HG02623 (cell line): ENCODE measurements at regions not wholly inside any gene's neighbourhood (a gene's known extent, or its start where the extent isn't known, plus 50 kb on each side); places are given as distances from the start of the nearest gene placed in this dataset.
A peak's percentile ranks its signal among the peaks of the same experiment; 100 is the strongest.
"Not testable (repeated sequence)": the region's sequence is repeated elsewhere in the genome, so short reads cannot be mapped to it uniquely, and the experiment has no call there.

Experiments used
- ATAC-seq: cut with Tn5 transposase; IDR thresholded peaks from one replicate; pipeline ENCODE4 v1.9.1; 2021; ENCODE audit warnings: moderate library complexity; ENCODE audit not compliant: unreplicated experiment

DNA sequence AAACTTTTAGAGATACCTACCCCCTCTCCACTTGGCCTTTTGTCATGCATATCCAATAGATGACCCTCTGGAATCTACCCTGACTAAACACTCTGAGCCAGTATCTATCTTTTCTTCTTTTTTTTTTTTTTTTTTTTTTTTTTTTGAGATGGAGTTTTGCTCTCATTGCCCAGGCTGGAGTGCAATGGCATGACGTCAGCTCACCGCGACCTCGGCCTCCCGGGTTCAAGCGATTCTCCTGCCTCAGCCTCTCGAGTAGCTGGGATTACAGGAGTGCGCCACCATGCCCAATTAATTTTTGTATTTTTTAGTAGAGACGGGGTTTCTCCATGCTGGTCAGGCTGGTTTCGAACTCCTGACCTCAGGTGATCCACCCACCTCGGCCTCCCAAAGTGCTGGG is 50.8 kb upstream of the GRIN2B start:
- not testable (repeated sequence) for ATAC-seq

DNA sequence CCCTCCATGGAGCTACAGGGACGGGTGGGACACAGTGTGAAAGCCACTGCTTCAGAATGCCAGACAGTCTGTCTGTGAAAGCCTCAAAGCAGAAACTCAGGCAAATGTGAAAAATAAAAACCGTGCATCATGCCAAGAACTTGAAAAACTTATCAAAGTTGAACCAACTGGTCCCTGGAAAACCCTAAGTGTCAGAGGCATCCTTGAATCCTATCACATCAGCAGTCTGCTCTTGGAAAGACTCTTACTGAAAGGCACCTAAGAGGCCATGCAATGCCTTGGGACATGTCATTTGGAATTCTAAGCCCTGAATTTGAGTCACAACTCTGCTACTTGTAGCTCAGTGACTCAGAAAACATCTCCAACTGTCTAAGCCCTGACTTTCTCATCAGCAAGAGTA is 62.4 kb upstream of the GRIN2B start:
- ATAC-seq = no peak

DNA sequence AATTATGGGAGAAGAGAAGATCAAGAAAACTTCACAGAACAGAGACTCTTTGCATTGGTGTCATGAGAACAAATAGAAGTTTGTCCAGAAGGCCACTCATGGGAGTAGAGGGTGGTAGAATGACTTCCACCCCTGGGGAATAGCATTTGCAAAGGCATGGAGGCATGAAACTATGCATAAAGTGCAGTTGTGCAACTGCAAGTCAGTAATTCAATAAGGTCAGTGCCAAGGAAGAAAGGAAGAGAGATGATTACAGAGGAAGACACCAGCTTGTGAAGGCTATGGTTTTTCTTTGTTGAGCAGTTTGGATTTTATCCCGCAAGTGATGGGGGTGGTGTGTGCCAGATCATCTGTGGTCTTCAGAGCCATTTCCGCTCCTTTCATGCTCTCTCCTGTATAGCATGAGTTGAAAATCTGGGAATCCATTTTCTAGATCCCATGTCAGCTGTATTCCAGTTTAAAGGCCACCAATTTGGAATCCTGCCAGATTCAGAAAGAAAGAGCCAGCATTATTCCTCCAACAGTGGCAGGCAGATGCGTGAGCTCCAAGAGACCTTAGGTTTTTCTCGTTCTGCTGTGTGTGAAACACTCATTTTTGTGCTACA is 67.6 kb upstream of the GRIN2B start:
- no peak for ATAC-seq

DNA sequence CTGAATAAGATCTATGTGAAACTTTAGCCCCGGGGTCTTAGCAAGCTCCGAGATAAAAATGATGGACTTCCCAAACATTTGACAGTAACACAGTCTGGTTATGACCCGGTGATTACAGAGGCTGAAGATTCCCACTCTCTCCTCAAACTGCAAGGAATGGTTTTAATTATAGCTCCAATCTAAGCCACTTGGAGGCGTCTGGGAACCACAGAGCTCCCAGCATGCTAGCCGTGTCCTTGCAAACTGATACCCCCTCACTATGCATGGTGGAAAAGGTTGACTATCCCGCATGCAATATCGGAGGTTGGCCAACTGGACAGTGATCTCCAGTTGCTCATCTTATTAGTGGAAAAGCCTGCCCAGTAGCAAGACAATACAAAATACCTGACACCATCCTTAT is 76.5 kb upstream of the GRIN2B start:
- ATAC-seq = no peak

DNA sequence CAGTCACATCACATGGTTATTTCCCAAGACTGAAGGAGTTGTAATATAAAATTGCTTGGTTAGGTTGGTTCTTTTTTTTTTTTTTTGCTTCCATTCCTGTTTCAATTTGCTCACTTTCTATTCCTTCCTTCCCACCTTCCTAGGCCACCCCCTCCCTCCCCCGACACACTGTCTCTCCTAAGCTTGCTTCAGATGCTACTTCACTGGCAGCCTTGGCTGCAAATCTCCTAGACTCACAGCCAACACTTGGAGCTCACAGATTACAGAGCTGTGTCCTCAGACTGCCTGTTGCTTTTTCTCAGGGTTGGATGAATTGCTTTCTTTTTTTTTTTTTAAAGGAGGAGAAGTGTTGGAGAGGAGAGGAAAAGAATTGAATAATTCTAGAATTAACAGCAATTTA is 77.3 kb upstream of the GRIN2B start:
- ATAC-seq = no peak

DNA sequence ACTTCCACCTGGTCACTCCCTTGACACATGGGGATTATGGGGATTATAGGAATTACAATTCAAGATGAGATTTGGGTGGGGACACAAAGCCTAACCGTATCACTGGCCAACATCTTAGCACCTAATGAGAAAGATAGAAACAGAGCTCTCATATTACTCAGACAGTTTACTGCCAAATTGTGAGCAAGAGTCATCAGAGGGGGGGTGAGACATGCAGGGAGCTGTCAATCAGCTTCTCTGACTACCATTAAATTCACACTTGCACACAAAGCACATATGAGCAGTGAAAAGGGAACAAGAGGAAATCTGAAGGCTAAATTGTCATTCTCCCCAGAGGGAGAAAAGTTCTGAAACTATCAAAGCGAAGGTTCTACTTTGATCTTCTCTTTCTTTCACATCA is 78.1 kb upstream of the GRIN2B start:
- no peak for ATAC-seq

DNA sequence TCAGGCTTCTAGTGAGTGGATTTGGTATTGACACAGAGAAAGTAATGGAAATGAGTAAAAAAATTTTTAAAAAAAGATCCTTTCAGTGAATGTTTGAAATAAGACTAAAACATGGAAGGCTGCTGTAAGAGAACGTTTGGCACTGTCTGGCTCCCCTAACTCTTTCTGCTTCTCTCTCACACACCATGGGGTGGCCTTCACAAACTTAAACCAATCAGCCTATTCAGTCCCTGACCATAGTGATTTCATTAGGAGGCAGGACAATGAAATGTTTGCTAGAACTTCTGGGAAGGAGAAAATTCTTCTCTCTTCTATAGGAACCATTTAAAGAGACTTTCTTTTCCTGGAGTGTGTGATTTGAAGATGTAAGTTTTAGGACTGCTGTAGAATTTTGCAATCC is 84.2 kb upstream of the GRIN2B start:
- ATAC-seq = no peak

DNA sequence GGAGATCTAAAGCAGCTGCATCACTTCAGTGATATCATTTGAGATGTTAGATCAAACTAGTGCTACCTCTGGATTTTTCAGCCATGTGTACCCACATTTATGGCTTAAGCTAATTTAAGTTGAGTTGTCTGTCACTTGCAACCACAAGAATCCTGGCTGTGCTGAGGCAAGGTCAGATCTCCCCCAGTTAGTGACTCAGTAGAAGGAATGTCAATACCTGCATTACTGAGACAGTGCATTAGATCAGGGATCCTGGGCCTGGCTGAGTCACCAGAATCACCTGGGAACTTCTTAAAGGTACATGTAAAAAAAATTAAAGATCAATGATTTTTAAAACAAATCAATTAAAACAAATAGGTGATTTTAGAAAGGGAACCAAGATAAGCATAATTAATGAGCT is 84.6 kb upstream of the GRIN2B start:
- no peak for ATAC-seq

DNA sequence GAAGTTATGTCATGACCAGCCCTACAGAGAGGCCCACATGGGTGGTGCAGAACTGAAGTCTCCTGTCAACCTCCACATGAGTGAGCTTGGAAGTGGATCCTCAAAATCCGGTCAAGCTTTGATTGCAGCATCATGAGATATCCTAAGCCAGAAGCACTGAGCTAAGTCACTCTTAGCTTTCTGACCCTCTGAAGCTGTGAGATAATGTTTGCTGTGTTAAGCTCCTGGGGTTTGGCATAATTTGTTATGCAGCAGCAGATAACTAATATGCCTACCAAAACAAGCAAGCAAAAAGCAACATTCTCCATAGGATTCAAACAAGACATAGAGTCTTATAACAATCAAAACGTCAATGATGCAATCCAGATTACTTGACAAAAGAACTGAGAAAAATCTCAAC is 87.6 kb upstream of the GRIN2B start:
- no peak for ATAC-seq

DNA sequence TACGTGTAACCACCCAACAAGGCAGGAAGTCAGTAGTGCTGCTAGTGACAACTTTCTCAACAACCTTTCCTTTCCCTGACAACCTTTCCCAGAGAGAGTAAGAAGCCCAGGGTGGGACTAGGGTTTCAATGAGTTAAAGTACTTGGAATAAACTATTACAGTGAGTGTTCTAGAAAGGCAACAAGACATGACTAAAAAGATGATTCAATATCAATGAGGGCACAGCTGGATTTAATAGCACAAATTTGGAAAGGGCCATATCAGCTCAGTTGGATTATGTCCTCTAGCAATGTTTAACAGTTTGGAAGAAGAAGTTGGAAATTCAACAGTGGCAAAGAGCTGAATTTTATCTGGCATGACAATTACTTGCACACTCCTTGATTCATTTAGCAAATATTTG is 90.4 kb upstream of the GRIN2B start:
- ATAC-seq = no peak

DNA sequence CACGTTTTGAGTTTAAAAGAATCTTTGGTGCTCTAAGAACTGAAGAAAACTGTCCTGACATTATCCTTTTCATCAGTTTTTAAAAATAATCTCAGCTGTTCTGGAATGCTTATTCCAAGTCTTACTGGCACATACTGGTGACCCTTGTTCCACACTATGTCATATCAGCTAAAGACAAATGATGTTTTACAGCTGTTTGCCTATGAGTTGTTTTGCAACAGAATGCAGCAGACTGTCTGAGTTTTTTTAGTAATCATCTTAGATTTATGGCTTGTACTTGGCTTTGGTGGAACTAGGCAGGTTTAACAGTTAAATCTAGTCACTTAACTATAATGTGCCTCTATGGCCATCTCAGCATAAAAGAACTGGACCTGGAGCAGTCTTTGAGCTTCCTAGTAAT is 91.6 kb upstream of the GRIN2B start:
- ATAC-seq = no peak

DNA sequence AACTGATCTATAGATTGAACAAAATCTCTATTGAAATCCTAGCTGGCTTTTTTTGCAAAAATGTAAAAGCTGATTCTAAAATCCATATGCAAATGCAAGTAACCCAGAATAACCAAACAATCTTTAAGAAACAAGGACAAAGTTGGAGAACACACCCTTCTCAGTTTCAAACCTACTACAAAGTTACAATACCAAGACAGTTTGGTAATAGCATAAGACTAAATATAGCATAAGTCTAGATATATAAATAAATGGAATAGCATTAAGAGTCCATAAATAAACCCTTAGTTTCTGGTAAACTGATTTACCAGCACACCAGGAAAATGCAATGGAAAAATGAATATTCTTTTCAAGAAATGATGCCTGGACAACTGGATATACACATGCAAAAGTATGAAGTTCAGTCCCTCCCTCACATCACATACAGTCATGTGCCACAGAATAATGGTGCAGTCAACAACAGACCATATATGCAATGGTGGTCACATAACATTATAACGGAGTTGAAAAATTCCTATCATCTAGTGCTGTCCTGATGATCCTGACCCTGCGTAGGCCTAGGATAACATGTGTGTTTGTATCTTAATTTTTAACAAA is 94.5 kb upstream of the GRIN2B start:
- ATAC-seq = no peak

DNA sequence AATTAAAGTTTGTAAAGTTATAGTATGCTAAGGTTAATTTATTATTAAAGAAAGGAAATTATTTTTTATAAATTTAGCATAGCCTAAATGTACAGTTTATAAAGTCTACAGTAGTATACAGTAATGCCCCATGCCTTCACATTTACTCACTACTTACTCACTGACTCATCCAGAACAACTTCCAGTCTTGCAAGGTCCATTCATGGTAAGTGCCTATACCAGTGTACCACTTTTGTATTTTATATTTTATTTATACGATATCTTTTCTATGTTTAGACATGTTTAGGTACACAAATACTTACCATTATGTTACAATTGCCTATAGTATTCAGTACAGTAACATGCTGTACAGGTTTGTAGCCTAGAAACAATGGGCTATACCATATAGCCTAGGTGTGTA is 95.1 kb upstream of the GRIN2B start:
- no peak for ATAC-seq

DNA sequence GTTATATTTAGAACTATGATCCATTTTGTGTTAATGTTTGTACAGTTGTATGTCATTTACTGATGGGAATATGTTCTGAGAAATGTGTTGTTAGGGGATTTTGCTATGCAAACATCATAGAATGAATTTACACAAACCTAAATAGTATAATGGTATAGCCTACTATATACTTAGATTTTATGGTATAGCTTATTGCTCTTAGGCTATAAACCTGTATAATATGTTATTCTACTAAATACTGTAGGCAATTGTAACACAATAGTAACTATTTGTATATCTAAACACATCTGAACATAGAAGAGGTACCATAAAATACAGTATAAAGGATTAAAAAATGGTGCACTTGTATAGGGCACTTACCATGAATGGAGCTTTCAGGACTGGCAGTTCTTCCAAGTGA is 105.4 kb upstream of the GRIN2B start:
- ATAC-seq = no peak

DNA sequence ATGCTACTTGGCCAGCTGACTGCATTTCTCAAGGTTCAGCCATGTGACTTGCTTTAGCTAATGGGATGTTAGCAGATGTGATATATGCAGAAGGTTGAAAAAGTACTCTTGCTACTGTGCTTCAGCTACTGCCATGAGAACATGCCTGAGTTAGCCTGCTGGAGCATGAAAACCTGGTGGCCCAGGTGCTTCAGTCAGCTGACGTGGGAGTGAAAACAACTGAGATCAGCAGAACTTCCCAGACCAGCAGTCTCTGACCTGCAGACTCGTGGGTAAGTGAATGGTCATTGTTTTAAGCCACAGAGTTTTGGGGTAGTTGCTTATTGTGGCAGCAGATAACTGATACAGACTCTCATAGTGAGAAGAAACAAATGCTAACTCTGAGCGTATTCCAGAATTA is 118.6 kb upstream of the GRIN2B start:
- ATAC-seq = no peak

DNA sequence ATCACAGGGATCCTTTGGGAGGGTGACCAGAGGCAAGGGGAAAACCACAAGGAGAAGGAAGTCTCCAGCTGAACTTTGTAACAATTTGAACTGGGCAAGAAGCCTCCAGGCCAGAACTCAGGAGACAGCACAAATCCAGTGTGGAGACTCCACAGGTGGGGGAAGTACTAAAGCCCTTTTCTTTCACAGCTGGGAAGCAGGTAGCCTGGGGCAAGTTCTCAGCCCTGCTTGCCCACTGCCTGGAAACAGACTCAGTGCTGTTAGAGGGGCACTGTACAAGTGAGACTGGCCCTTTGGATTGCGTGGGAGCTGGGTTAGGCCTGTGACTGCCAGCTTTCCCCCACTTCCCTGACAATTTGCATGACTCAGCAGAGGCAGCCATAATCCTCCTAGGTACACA is 120.2 kb upstream of the GRIN2B start:
- not testable (repeated sequence) for ATAC-seq

DNA sequence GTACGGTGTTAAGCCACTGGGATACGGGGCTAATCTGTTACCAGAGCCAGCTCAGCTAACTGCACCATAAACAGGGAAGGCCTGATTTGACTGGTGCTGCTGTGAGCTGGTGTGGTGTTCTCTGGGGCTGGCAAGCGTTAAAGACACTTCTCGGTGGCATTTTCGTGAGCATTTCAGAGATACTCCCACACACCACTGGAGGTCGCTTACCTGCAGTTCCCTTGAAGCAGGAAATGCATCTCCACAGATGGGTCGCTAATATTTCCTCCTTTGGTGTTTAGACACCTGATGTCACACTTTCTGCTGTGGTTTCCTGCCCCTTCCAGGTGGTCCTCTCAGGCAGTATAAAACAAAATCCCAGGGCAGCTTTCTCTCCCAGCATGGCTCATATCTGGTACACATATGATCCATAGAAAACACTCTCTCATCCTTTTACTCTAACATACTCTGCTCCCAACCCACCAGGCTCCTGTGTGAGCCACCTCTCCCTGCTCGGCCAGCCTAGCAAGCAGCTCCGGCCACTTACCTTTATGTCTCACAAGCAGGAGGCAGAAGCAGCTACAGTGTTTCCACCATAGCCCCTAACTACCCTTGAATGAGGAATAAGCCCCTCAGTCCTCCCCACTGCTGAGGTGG is 129.9 kb upstream of the GRIN2B start:
- ATAC-seq = peak; percentile 96

DNA sequence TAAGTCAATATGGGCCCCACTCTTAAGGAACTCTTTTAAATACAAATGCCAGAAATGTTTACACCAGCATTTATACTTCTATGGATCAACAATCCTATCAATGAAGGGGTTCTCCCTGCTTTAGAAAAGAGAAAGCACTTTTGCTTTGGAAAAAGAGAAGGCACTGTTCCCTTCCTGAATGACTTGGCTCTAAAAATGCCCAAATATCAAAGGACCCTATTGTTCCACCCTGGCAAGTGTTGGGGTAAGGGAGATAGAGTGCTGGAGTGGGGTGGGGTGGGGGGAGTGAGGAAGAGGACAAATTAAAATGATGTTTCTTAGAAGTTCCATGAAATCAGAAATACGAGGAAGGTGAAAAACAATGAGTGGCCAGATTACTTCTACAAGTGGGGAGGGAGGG is 131.6 kb upstream of the GRIN2B start:
- no peak for ATAC-seq

DNA sequence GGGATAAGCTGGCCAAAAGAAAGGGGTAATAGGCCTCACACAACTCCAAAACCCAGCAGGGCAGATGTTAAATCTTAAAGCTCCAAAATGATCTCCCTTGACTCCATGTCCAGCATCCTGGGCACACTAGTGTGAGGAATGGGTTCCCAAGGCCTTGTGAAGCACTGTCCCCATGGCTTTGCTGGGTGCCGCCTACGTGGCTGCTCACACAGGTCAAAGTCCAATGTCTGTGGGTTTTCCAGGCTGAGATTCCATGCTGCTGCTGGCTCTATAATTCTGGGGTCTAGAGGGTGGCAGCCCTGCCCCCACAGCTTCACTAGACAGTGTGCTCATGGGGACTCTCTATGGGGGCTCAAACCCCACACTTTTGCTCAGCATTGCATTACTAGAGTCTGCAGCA is 145.3 kb upstream of the GRIN2B start:
- ATAC-seq = no peak

DNA sequence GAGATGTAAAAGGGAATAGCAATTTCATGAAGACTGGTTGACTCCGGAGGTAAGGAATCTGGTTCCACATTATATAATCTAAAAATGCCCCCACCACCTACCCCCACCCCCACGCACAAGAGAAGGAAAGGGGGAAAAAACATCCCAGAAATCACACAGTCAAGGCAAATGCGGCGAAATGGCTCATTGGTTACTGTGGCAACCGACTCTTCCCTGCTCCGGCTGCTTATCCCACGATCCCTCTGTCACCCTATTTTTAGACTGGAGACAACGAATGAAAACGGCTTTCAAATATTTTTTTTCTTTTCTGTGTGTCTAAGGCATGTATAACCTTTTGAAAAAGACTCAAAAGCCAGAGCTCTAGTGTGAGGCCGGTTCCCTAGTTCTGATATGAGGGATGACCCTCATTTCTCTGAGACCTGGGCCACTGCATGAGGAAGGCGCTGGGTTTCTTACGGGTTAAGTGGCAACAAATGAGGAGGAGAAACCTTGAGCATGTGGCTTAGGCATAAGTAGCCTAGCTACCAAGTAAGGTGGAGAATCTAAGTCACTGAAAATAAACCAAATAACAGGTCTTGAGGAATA is 148.3 kb upstream of the GRIN2B start:
- no peak for ATAC-seq

DNA sequence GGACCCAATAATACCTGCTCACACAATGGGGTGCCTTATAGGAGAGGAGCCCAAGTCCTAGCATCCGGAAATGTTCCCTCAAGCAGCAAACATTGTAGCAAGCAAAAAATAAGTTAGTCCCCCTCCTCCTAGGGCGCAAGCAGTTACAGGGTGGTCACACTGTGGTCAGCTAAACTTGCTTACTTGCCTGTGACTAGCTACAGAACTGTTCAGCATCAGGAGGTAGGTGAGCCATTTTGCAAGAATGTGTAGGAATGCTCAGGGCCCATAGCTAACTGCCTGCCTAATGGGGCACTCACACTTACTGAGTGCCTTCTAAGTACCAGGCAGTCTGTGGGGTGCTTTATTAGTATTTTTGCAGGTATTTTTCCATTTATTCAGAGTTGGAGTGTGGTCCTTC is 154.6 kb upstream of the GRIN2B start:
- ATAC-seq = no peak

DNA sequence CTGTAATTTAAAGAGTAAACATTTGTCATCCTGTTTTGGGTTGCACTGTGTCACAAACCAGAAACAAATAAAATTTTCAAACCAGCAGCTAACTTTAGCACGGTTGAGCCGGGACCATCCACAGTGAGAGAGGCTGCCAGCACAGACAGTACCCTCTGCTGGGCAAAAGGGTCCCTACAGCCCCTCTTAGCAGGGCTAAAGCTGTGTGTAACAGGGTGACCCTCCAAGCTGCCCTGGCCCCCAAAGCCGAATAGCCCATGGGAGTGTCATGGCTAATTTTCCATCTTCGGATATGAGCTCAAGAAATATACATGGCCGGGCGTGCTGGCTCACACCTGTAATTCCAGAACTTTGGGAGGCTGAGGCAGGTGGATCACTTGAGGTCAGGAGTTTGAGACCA is 157.1 kb upstream of the GRIN2B start:
- ATAC-seq = no peak
